GM12878 (cell line): ENCODE measurements at regions not wholly inside any gene's neighbourhood (a gene's known extent, or its start where the extent isn't known, plus 50 kb on each side); places are given as distances from the start of the nearest gene placed in this dataset.

Source experiments
- ATAC-seq: fragments of 200-7000 bp; cut with Tn5 transposase; 3 replicates; pipeline ENCODE4 v1.9.1; 2020; ENCODE audit warnings: mild to moderate bottlenecking, moderate library complexity
- BruUV-seq: library from RNA; stranded (reverse); fragments of 400-500 nt; replicated peaks from 2 replicates; lab custom pipeline; 2021; lab: Mats Ljungman, UMichigan
- CTCF ChIA-PET: fragments of 300-600 bp; sonication (Branson Sonifier 250); formaldehyde crosslinking; extraction: SDS; loops from one replicate; lab custom pipeline; 2021; ENCODE audit warnings: inconsistent platforms; lab: Yijun Ruan, JAX
- POLR2A ChIA-PET: fragments of 350-600 bp; formaldehyde crosslinking; extraction: SDS; loops from one replicate; lab custom pipeline; 2021; ENCODE audit warnings: inconsistent platforms; lab: Charles Lee
- RAD21 ChIA-PET: fragments of 300-600 bp; sonication (Branson Sonifier 250); formaldehyde crosslinking; loops from one replicate; lab custom pipeline; 2023; ENCODE audit warnings: antibody characterized with exemption; ENCODE audit not compliant: unreplicated experiment; lab: Charles Lee
- SMC1A ChIA-PET: fragments of 300-600 bp; sonication (Branson Sonifier 250); formaldehyde crosslinking; loops from one replicate; lab custom pipeline; 2023; ENCODE audit not compliant: unreplicated experiment, uncharacterized antibody; lab: Charles Lee
- DNase-seq: peaks from one replicate; pipeline ENCODE4 v3.0.0-alpha.2; 2011; ENCODE audit warnings: low read depth, low spot score
- FAIRE-seq: peaks from 3 replicates; lab custom pipeline; 2011; peaks lifted over from hg19 to GRCh38; lab: Jason Lieb, UNC
- H2AFZ ChIP-seq: 2 replicates; pipeline ENCODE4 v1.6.0; 2011; ENCODE audit warnings: low read depth, low read length, control low read depth; ENCODE audit not compliant: control insufficient read depth
- H3K27ac ChIP-seq: 2 replicates; pipeline ENCODE4 v1.5.1; 2011; ENCODE audit warnings: control low read depth; ENCODE audit not compliant: control insufficient read depth, insufficient read depth
- H3K27me3 ChIP-seq, 2 experiments: replicated peaks in 1 of 2; 2 replicates each; pipeline versions ENCODE4 v1.6.0 to v1.6.1; 2011; ENCODE audit warnings: low read length in 1 of 2; ENCODE audit not compliant: control insufficient read depth in 2 of 2, insufficient read depth in 2 of 2
- H3K36me3 ChIP-seq, 2 experiments: 2 replicates each; pipeline ENCODE4 v1.5.1; 2011; ENCODE audit warnings: low read length in 1 of 2; ENCODE audit not compliant: control insufficient read depth in 2 of 2, insufficient read depth in 2 of 2
- H3K4me1 ChIP-seq: 2 replicates; pipeline ENCODE4 v1.6.1; 2011; ENCODE audit warnings: mild to moderate bottlenecking, low read length, moderate library complexity, mixed read lengths; ENCODE audit not compliant: control insufficient read depth, insufficient read depth
- H3K4me2 ChIP-seq: 2 replicates; pipeline ENCODE4 v1.6.0; 2011; ENCODE audit warnings: control low read depth; ENCODE audit not compliant: control insufficient read depth, insufficient read depth
- H3K4me3 ChIP-seq: fragments of 200-600 bp; sonication (generic); 2 replicates; pipeline ENCODE4 v1.5.1; 2016
- H3K79me2 ChIP-seq: 2 replicates; pipeline ENCODE4 v1.6.0; 2011; ENCODE audit warnings: low read length; ENCODE audit not compliant: control insufficient read depth, insufficient read depth
- H3K9ac ChIP-seq: 2 replicates; pipeline ENCODE4 v1.8.0; 2011; ENCODE audit warnings: low read length, control low read depth, mixed read lengths; ENCODE audit not compliant: control insufficient read depth, insufficient read depth
- H3K9me3 ChIP-seq: replicated peaks from 3 replicates; pipeline ENCODE4 v1.5.1; 2011; ENCODE audit warnings: mild to moderate bottlenecking, low read length; ENCODE audit not compliant: control insufficient read depth, insufficient read depth
- H4K20me1 ChIP-seq: 2 replicates; pipeline ENCODE4 v1.6.0; 2011; ENCODE audit not compliant: control insufficient read depth, insufficient read depth
- DPF2 ChIP-seq: fragments of 450-650 bp; IDR thresholded peaks from 2 replicates; pipeline ENCODE4 v1.6.1; 2017; ENCODE audit warnings: mild to moderate bottlenecking
- GATAD2B ChIP-seq: fragments of 450-650 bp; conservative IDR thresholded peaks from 2 replicates; pipeline ENCODE4 v1.6.1; 2017; ENCODE audit warnings: low read depth, mild to moderate bottlenecking, moderate library complexity
- IRF3 ChIP-seq: fragments of 450-650 bp; IDR thresholded peaks from 2 replicates; pipeline ENCODE4 v1.6.1; 2014; ENCODE audit warnings: mild to moderate bottlenecking
- MEF2A ChIP-seq: IDR thresholded peaks from 2 replicates; pipeline ENCODE4 v1.6.1; 2011; ENCODE audit warnings: low read depth, mild to moderate bottlenecking, low read length, moderate library complexity; ENCODE audit not compliant: insufficient read depth
- MYB ChIP-seq: fragments of 150-350 bp; IDR thresholded peaks from 2 replicates; pipeline ENCODE4 v1.6.1; 2014; ENCODE audit warnings: mild to moderate bottlenecking, low read depth, low read length, borderline replicate concordance
- NBN ChIP-seq: fragments of 450-650 bp; IDR thresholded peaks from 2 replicates; pipeline ENCODE4 v1.6.1; 2016
- NFYA ChIP-seq: IDR thresholded peaks from 2 replicates; pipeline ENCODE4 v1.6.1; 2011; ENCODE audit warnings: low read depth, mild to moderate bottlenecking, low read length, improper control_type of control experiment, borderline replicate concordance
- POLR2A ChIP-seq: IDR thresholded peaks from 2 replicates; pipeline ENCODE4 v1.6.1; 2011; ENCODE audit warnings: low read depth, mild to moderate bottlenecking, low read length
- WRNIP1 ChIP-seq: IDR thresholded peaks from 2 replicates; pipeline ENCODE4 v1.6.1; 2011; ENCODE audit warnings: low read depth, low read length, improper control_type of control experiment, borderline replicate concordance
- WGBS: methylation state at CpG from one replicate; pipeline ENCODE4 v1.1.6; 2016; ENCODE audit warnings: low lambda C conversion rate; ENCODE audit not compliant: insufficient replicate concordance, insufficient coverage; ENCODE audit errors: missing lambda C conversion rate; 5-methylcytosine and 5-hydroxymethylcytosine counted together
- in situ Hi-C: fragments of 300-500 bp; cut with MboI; formaldehyde crosslinking; loops from 9 replicates; pipeline ENCODE4 v1.14.3; 2018; ENCODE audit warnings: mixed read lengths
- intact Hi-C: fragments of 100-400 bp; cut with micrococcal nuclease; formaldehyde crosslinking; loops from one replicate; pipeline ENCODE4 v1.14.2; 2022; ENCODE audit not compliant: unreplicated experiment

DNA sequence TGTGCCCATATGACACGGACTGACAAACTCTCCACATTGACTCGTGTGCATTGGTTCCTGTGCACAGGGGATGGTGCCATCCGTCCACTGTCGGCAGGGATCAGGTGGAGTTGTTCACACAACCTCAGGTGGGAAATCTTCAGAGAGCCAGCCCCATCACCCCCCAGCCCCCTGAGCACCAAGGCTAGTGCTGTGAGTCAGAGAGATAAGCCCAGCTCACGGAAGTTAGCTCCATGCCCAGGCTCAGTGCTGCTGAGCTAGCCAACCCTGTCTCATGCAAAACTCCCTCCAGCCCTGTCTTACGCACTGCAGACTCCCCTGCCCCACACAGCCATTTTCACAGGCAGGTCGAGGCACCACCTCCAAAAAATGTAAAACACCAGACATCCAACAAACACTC is 139.0 kb upstream of the NGF start:
- RAD21 ChIA-PET = no interaction called here
- H3K27me3 ChIP-seq = no peaks in the 10 kb centered on the region; a peak in 1 of 4 replicates
- TF ChIP-seq GATAD2B (no peak), POLR2A (no peak), DPF2 (no peak), MEF2A (no peak), WRNIP1 (no peak), NFYA (no peak), IRF3 (no peak), MYB (no peak), NBN (no peak)
- CTCF ChIA-PET = interaction anchor here (1.3 kb wide), 1 partner anchor 23 kb away, joined by 3 read pairs; no protein-coding TSS in a partner anchor
- SMC1A ChIA-PET = no interaction called here
- POLR2A ChIA-PET = no interaction called here
- no peak overlapping the region for H3K27ac ChIP-seq
- H4K20me1 ChIP-seq = no peaks in the 10 kb centered on the region; the same call in 1 of the 2 replicates
- no peak for DNase-seq
- no peaks in the 10 kb centered on the region for H3K36me3 ChIP-seq
- no peaks in the 10 kb centered on the region for H3K9me3 ChIP-seq
- H3K9ac ChIP-seq = no peak overlapping the region
- intact Hi-C loops (loop anchor here (10.0 kb wide), 1 partner anchor 118 kb away; no protein-coding TSS in a partner anchor), in situ Hi-C loops (no loop called here)
- no peaks in the 10 kb centered on the region for H3K4me1 ChIP-seq
- H3K4me3 ChIP-seq = no peak overlapping the region
- no peak for FAIRE-seq
- WGBS = 22% methylated on average over 7 of the region's 7 CpGs
- no peak for ATAC-seq
- no peak overlapping the region for H2AFZ ChIP-seq
- no TSS peak for BruUV-seq
- no peaks in the 10 kb centered on the region for H3K79me2 ChIP-seq
- no peak overlapping the region for H3K4me2 ChIP-seq
